Keratinocyte (primary cell): ENCODE measurements at regions not wholly inside any gene's neighbourhood (a gene's known extent, or its start where the extent isn't known, plus 50 kb on each side); places are given as distances from the start of the nearest gene placed in this dataset.

Experiments
- DNase-seq: peaks from one replicate; pipeline ENCODE4 v3.0.0-alpha.2; 2011; ENCODE audit warnings: low read depth, missing footprints, low spot score
- FAIRE-seq: peaks from 2 replicates; lab custom pipeline; 2011; peaks lifted over from hg19 to GRCh38; lab: Jason Lieb, UNC
- H2AFZ ChIP-seq: 2 replicates; pipeline ENCODE4 v1.6.0; 2012; ENCODE audit warnings: low read length, control low read depth, inconsistent platforms; ENCODE audit not compliant: control insufficient read depth
- H3K27ac ChIP-seq: 2 replicates; pipeline ENCODE4 v1.5.1; 2011; ENCODE audit warnings: low read length; ENCODE audit not compliant: control insufficient read depth, insufficient read depth
- H3K27me3 ChIP-seq: 3 replicates; pipeline ENCODE4 v1.6.0; 2011; ENCODE audit warnings: low read length; ENCODE audit not compliant: control insufficient read depth, insufficient read depth; ENCODE audit errors: extremely low read depth
- H3K36me3 ChIP-seq, 2 experiments: 2 replicates in 1 of 2; 3 replicates in 1 of 2; pipeline ENCODE4 v1.5.1; 2011; ENCODE audit warnings: low read length in 2 of 2, mild to moderate bottlenecking in 1 of 2; ENCODE audit not compliant: control insufficient read depth in 2 of 2, insufficient read depth in 2 of 2; ENCODE audit errors: extremely low read depth in 1 of 2
- H3K4me1 ChIP-seq: 3 replicates; pipeline ENCODE4 v1.5.1; 2011; ENCODE audit warnings: low read length; ENCODE audit not compliant: control insufficient read depth, insufficient read depth; ENCODE audit errors: extremely low read depth
- H3K4me2 ChIP-seq: 3 replicates; pipeline ENCODE4 v1.6.0; 2011; ENCODE audit warnings: low read depth, low read length; ENCODE audit not compliant: control insufficient read depth, insufficient read depth; ENCODE audit errors: extremely low read depth
- H3K4me3 ChIP-seq, 3 experiments: fragments of 200-600 bp in 1 of 3; sonication (generic) in 1 of 3; 2 replicates in 2 of 3; 3 replicates in 1 of 3; pipeline ENCODE4 v1.5.1; 2011 to 2016; ENCODE audit warnings: low read length in 3 of 3, mild to moderate bottlenecking in 3 of 3, control low read depth in 2 of 3, inconsistent platforms in 1 of 3, low read depth in 1 of 3, mixed read lengths in 1 of 3, mixed run types in 1 of 3, moderate library complexity in 1 of 3; ENCODE audit not compliant: control insufficient read depth in 2 of 3, insufficient read depth in 2 of 3; ENCODE audit errors: extremely low read depth in 1 of 3
- H3K79me2 ChIP-seq: 2 replicates; pipeline ENCODE4 v1.6.0; 2012; ENCODE audit warnings: low read length; ENCODE audit not compliant: control insufficient read depth, insufficient read depth
- H3K9ac ChIP-seq: 3 replicates; pipeline ENCODE4 v1.6.0; 2011; ENCODE audit warnings: low read length; ENCODE audit not compliant: control insufficient read depth, insufficient read depth; ENCODE audit errors: extremely low read depth
- H3K9me1 ChIP-seq: 3 replicates; pipeline ENCODE4 v1.6.0; 2011; ENCODE audit warnings: low read length; ENCODE audit not compliant: control insufficient read depth, insufficient read depth; ENCODE audit errors: extremely low read depth
- H3K9me3 ChIP-seq: 2 replicates; pipeline ENCODE4 v1.5.1; 2012; ENCODE audit warnings: low read depth, low read length; ENCODE audit not compliant: control insufficient read depth
- H4K20me1 ChIP-seq: 3 replicates; pipeline ENCODE4 v1.6.0; 2011; ENCODE audit warnings: low read length; ENCODE audit not compliant: control insufficient read depth, insufficient read depth; ENCODE audit errors: extremely low read depth
- EZH2 ChIP-seq: IDR thresholded peaks from one replicate; pipeline ENCODE4 v1.6.1; 2012; ENCODE audit warnings: inconsistent platforms, mild to moderate bottlenecking, low read length, moderate library complexity
- dilution Hi-C: fragments of 300-500 bp; cut with MboI; formaldehyde crosslinking; loops from one replicate; pipeline ENCODE4 v1.7.0; 2020; ENCODE audit warnings: low sequenced_read_pairs; ENCODE audit not compliant: extremely low pct_ligation_motif_present
- TF ChIP-seq, protein P1 (sequence below), 3 experiments: IDR thresholded peaks in 1 of 3; conservative IDR thresholded peaks in 1 of 3; optimal IDR thresholded peaks in 1 of 3; 2 replicates in 2 of 3; 3 replicates in 1 of 3; pipeline versions ENCODE3 to v1.5.1; 2011; ENCODE audit warnings: low read length in 3 of 3, mild to moderate bottlenecking in 3 of 3, moderate library complexity in 2 of 3, control low read depth in 1 of 3, inconsistent platforms in 1 of 3; ENCODE audit not compliant: insufficient read depth in 2 of 3; ENCODE audit errors: extremely low read depth in 1 of 3

DNA sequence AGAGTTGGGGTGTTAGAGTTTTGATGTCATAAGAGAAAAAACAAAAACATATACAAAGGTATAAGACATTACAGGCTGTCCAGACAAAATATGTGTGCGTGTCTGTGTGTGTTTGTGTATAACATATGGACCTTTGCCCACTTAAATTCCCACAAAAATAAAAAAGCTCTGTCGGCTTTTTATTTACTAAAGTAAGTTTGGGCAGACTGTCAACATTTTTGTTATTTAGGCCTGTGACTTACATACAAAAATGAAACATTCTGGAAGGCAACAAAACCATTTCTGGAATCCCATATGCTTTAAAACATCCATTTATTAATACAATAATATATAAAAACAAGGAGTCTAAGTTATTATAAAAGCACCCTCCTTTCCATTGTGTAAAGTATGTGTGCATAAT lies 960.1 kb upstream of the FAT3 start:
- no peak for FAIRE-seq
- H3K4me1 ChIP-seq = no peaks in the 10 kb centered on the region
- H4K20me1 ChIP-seq = no peaks in the 10 kb centered on the region

DNA sequence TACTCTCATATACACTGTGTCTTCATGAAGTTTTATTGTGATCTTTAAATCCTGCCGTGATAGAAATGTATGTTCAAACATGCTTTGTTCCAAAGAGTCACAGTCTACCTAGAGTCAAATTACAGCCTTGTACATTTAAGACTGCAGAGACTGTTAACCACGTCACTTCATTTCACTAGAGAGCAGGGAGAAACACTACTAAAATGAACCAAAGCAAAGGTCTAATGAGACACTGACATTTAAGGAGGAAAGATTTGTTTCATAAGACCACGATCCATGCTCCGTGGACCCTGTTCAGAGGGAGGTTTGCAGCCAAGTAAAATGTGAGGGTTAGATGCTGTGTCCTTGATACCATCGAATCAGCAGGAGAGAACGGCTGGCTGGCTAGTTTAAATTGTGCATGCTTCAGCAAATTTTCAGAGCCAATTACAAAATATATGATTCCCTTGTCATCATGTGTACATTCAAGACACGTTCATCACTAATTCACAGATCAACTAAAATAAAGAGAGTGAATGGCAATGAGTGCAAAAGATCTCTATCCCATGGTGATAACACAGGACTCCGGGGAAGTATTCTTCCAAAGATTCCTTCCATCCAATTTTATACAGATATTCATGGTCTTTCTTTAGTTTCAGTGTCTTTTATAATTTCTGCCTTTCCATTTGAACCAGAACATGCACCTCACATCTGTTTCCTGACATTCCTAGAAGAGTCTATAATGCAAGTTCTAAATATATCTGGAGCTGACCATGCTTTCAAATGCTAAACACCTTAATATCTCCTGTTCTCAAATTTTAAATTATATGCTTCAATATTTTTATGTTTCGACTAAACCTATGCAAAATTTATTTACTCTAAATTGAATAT lies 960.9 kb upstream of the FAT3 start:
- Histone ChIP-seq H3K36me3 (no peaks in the 10 kb centered on the region), H3K4me1 (no peaks in the 10 kb centered on the region), H3K4me2 (no peak overlapping the region), H3K9me3 (no peaks in the 10 kb centered on the region), H3K79me2 (no peaks in the 10 kb centered on the region), H3K4me3 (no peak overlapping the region), H3K9ac (no peak overlapping the region), H4K20me1 (no peaks in the 10 kb centered on the region), H2AFZ (no peak overlapping the region), H3K27me3 (no peaks in the 10 kb centered on the region), H3K27ac (no peak overlapping the region), H3K9me1 (no peaks in the 10 kb centered on the region)
- no peak for DNase-seq
- FAIRE-seq = no peak
- no peak for TF ChIP-seq EZH2
- TF ChIP-seq, protein P1, sequence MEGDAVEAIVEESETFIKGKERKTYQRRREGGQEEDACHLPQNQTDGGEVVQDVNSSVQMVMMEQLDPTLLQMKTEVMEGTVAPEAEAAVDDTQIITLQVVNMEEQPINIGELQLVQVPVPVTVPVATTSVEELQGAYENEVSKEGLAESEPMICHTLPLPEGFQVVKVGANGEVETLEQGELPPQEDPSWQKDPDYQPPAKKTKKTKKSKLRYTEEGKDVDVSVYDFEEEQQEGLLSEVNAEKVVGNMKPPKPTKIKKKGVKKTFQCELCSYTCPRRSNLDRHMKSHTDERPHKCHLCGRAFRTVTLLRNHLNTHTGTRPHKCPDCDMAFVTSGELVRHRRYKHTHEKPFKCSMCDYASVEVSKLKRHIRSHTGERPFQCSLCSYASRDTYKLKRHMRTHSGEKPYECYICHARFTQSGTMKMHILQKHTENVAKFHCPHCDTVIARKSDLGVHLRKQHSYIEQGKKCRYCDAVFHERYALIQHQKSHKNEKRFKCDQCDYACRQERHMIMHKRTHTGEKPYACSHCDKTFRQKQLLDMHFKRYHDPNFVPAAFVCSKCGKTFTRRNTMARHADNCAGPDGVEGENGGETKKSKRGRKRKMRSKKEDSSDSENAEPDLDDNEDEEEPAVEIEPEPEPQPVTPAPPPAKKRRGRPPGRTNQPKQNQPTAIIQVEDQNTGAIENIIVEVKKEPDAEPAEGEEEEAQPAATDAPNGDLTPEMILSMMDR (optimal IDR thresholded peaks at IDR 0.05 in 1 of 3, IDR thresholded peaks at IDR 0.05 in 1 of 3, conservative IDR thresholded peaks at IDR 0.05 in 1 of 3; ENCODE audit: extremely low read depth in 1 of 3, insufficient read depth in 2 of 3, low read length in 3 of 3) = no peak
- dilution Hi-C loops = no loop called here

More for the DNA sequence above, 960.1 kb upstream of the FAT3 start:
- Histone ChIP-seq H2AFZ (no peak overlapping the region), H3K27me3 (no peaks in the 10 kb centered on the region), H3K9ac (no peak overlapping the region), H3K79me2 (no peaks in the 10 kb centered on the region), H3K9me1 (no peaks in the 10 kb centered on the region), H3K27ac (no peak overlapping the region), H3K9me3 (no peaks in the 10 kb centered on the region), H3K4me2 (no peak overlapping the region), H3K36me3 (no peaks in the 10 kb centered on the region), H3K4me3 (no peak overlapping the region)
- dilution Hi-C loops = no loop called here
- no peak for DNase-seq
- TF ChIP-seq, protein P1 (optimal IDR thresholded peaks at IDR 0.05 in 1 of 3, IDR thresholded peaks at IDR 0.05 in 1 of 3, conservative IDR thresholded peaks at IDR 0.05 in 1 of 3; ENCODE audit: extremely low read depth in 1 of 3, insufficient read depth in 2 of 3, low read length in 3 of 3) = no peak
- no peak for TF ChIP-seq EZH2
